ENCODE measurements at regions not wholly inside any gene's neighbourhood (a gene's known extent, or its start where the extent isn't known, plus 50 kb on each side); places are given as distances from the start of the nearest gene placed in this dataset.

- H4K20me1 ChIP-seq (ENCODE audit: control insufficient read depth, insufficient read depth, low read length, poor library complexity, severe bottlenecking), result no peaks in the 10 kb centered on the region
- no peaks in the 10 kb centered on the region for H3K4me1 ChIP-seq (ENCODE audit: control insufficient read depth in 2 of 2, insufficient read depth in 2 of 2, low read length in 2 of 2)
- no peaks in the 10 kb centered on the region for H3K27me3 ChIP-seq (replicated peaks in 1 of 4; ENCODE audit: control extremely low read depth in 1 of 4, control insufficient read depth in 3 of 4, insufficient read depth in 4 of 4, low read length in 3 of 4)
- Mint-ChIP-seq H3K4me3 (no peak overlapping the region), H3K27ac (no peak overlapping the region), H3K9me3 (ENCODE audit: insufficient read depth) (no peaks in the 10 kb centered on the region), H3K4me1 (no peaks in the 10 kb centered on the region), H3K27me3 (no peaks in the 10 kb centered on the region)
- DNase-seq (no peak), ATAC-seq (ENCODE audit: low read depth) (no peak)
- H2AFZ ChIP-seq (ENCODE audit: insufficient read depth, low read depth, low read length, poor library complexity, severe bottlenecking), result no peak overlapping the region
- no peaks in the 10 kb centered on the region for H3K36me3 ChIP-seq (replicated peaks in 1 of 2; ENCODE audit: control extremely low read depth in 1 of 2, control insufficient read depth in 1 of 2, extremely low read depth in 1 of 2, insufficient read depth in 2 of 2, low read length in 1 of 2)
- TF ChIP-seq, protein P1, sequence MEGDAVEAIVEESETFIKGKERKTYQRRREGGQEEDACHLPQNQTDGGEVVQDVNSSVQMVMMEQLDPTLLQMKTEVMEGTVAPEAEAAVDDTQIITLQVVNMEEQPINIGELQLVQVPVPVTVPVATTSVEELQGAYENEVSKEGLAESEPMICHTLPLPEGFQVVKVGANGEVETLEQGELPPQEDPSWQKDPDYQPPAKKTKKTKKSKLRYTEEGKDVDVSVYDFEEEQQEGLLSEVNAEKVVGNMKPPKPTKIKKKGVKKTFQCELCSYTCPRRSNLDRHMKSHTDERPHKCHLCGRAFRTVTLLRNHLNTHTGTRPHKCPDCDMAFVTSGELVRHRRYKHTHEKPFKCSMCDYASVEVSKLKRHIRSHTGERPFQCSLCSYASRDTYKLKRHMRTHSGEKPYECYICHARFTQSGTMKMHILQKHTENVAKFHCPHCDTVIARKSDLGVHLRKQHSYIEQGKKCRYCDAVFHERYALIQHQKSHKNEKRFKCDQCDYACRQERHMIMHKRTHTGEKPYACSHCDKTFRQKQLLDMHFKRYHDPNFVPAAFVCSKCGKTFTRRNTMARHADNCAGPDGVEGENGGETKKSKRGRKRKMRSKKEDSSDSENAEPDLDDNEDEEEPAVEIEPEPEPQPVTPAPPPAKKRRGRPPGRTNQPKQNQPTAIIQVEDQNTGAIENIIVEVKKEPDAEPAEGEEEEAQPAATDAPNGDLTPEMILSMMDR (IDR thresholded peaks at IDR 0.05), result no peak
- TF ChIP-seq EZH2 (IDR thresholded peaks at IDR 0.05; ENCODE audit: borderline replicate concordance, insufficient read depth, low read depth, low read length, poor library complexity, severe bottlenecking), result no peak
- H3K4me2 ChIP-seq (replicated peaks; ENCODE audit: low read depth, low read length, poor library complexity, severe bottlenecking), result no peak overlapping the region
- H3K4me3 ChIP-seq (ENCODE audit: control extremely low read depth in 1 of 5, extremely low read depth in 1 of 5, insufficient read depth in 1 of 5, low read depth in 2 of 5, low read length in 4 of 5), result no peak overlapping the region
- intact Hi-C loops (cut with micrococcal nuclease), result no loop called here
- ChIA-PET CTCF (no interaction called here), POLR2A (no interaction called here)
- H3K79me2 ChIP-seq (ENCODE audit: control insufficient read depth, insufficient read depth, low read length), result no peaks in the 10 kb centered on the region
- 81% methylated on average over 5 of the region's 5 CpGs for WGBS (ENCODE audit: insufficient coverage)
- no peak overlapping the region for H3K27ac ChIP-seq (ENCODE audit: low read length in 2 of 2)
- no peak overlapping the region for H3K9ac ChIP-seq (ENCODE audit: low read length)
- H3K9me3 ChIP-seq (ENCODE audit: control extremely low read depth in 1 of 3, control insufficient read depth in 2 of 3, insufficient read depth in 1 of 3, low read length in 2 of 3), result no peaks in the 10 kb centered on the region
Observed at GRCh38 chr1:106613861-106614260, 442.6 kb upstream of the PRMT6 start.

DNA sequence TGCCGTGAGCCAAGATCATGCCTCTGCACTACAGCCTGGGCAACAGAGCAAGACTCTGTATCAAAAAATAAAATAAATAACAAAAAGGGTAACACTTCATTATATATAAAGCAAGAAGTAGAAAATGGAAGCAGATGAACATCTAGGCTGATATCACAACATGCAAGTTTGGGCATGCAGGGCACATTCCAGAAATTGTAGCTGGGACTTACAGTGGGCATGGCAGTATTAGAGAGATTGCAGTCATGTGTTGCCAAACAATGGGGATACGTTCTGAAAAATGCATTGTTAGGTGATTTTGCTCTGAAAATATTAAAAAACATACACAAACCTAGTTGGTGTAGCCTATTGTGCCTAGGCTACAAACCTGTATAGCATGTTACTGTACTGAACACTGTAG is 441.0 kb upstream of the PRMT6 start:
- Histone ChIP-seq H4K20me1 (ENCODE audit: control insufficient read depth, insufficient read depth, low read length, poor library complexity, severe bottlenecking) (no peaks in the 10 kb centered on the region), H3K4me2 (replicated peaks; ENCODE audit: low read depth, low read length, poor library complexity, severe bottlenecking) (no peak overlapping the region), H3K4me3 (ENCODE audit: control extremely low read depth in 1 of 5, extremely low read depth in 1 of 5, insufficient read depth in 1 of 5, low read depth in 2 of 5, low read length in 4 of 5) (no peak overlapping the region), H3K27me3 (replicated peaks in 1 of 4; ENCODE audit: control extremely low read depth in 1 of 4, control insufficient read depth in 3 of 4, insufficient read depth in 4 of 4, low read length in 3 of 4) (no peaks in the 10 kb centered on the region), H3K36me3 (replicated peaks in 1 of 2; ENCODE audit: control extremely low read depth in 1 of 2, control insufficient read depth in 1 of 2, extremely low read depth in 1 of 2, insufficient read depth in 2 of 2, low read length in 1 of 2) (no peaks in the 10 kb centered on the region), H2AFZ (ENCODE audit: insufficient read depth, low read depth, low read length, poor library complexity, severe bottlenecking) (no peak overlapping the region), H3K27ac (ENCODE audit: low read length in 2 of 2) (no peak overlapping the region), H3K4me1 (ENCODE audit: control insufficient read depth in 2 of 2, insufficient read depth in 2 of 2, low read length in 2 of 2) (no peaks in the 10 kb centered on the region), H3K9me3 (ENCODE audit: control extremely low read depth in 1 of 3, control insufficient read depth in 2 of 3, insufficient read depth in 1 of 3, low read length in 2 of 3) (peaks cover 0 to 9% (median 0%) of the 10 kb centered on the region in 3 donors), H3K9ac (ENCODE audit: low read length) (no peak overlapping the region), H3K79me2 (ENCODE audit: control insufficient read depth, insufficient read depth, low read length) (no peaks in the 10 kb centered on the region)
- Mint-ChIP-seq H3K27me3 (no peaks in the 10 kb centered on the region), H3K9me3 (ENCODE audit: insufficient read depth) (no peaks in the 10 kb centered on the region), H3K4me1 (no peaks in the 10 kb centered on the region), H3K4me3 (no peak overlapping the region), H3K27ac (no peak overlapping the region)
- DNase-seq, result no peak
- ChIA-PET POLR2A (no interaction called here), CTCF (no interaction called here)
- no peak for ATAC-seq (ENCODE audit: low read depth)
- WGBS (ENCODE audit: insufficient coverage), result no CpG with 5 or more reads among the region's 2 CpGs
- intact Hi-C loops (cut with micrococcal nuclease), result no loop called here
- TF ChIP-seq, protein P1 (IDR thresholded peaks at IDR 0.05), result no peak
- TF ChIP-seq EZH2 (IDR thresholded peaks at IDR 0.05; ENCODE audit: borderline replicate concordance, insufficient read depth, low read depth, low read length, poor library complexity, severe bottlenecking), result no peak
